ENCODE measurements at regions not wholly inside any gene's neighbourhood (a gene's known extent, or its start where the extent isn't known, plus 50 kb on each side); places are given as distances from the start of the nearest gene placed in this dataset.

GRCh38 chr2:609449-609848, 67.8 kb downstream of the TMEM18 start:
- Histone ChIP-seq H3K9me3 (ENCODE audit: control insufficient read depth, insufficient read depth, low read depth, low read length) (no peaks in the 10 kb centered on the region), H3K4me1 (ENCODE audit: control insufficient read depth, extremely low read depth, insufficient read depth, low read length) (no peaks in the 10 kb centered on the region), H3K79me2 (ENCODE audit: control insufficient read depth, insufficient read depth, low read length) (no peaks in the 10 kb centered on the region), H3K9ac (ENCODE audit: insufficient read depth, low read length) (no peak overlapping the region), H3K4me2 (ENCODE audit: extremely low read depth, insufficient read depth, low read length) (no peak overlapping the region), H3K27ac (ENCODE audit: insufficient read depth, low read length) (no peak overlapping the region), H3K4me3 (replicated peaks in 1 of 4; ENCODE audit: control extremely low read depth in 1 of 4, insufficient read depth in 1 of 4, low read depth in 3 of 4, low read length in 4 of 4) (no peak overlapping the region), H2AFZ (ENCODE audit: low read length) (no peak overlapping the region), H4K20me1 (ENCODE audit: control insufficient read depth, extremely low read depth, insufficient read depth, low read length) (no peaks in the 10 kb centered on the region), H3K27me3 (ENCODE audit: control insufficient read depth, insufficient read depth, low read length) (no peaks in the 10 kb centered on the region), H3K36me3 (ENCODE audit: control insufficient read depth, insufficient read depth, low read length) (no peaks in the 10 kb centered on the region)
- no peak for TF ChIP-seq CTCF (conservative IDR thresholded peaks at IDR 0.05 in 1 of 2, IDR thresholded peaks at IDR 0.05 in 1 of 2; ENCODE audit: low read depth in 1 of 2, low read length in 2 of 2)
- no peak for TF ChIP-seq EZH2 (IDR thresholded peaks at IDR 0.05; ENCODE audit: low read length, missing control alignments)
- DNase-seq (ENCODE audit: low read depth in 2 of 2): no peak

DNA sequence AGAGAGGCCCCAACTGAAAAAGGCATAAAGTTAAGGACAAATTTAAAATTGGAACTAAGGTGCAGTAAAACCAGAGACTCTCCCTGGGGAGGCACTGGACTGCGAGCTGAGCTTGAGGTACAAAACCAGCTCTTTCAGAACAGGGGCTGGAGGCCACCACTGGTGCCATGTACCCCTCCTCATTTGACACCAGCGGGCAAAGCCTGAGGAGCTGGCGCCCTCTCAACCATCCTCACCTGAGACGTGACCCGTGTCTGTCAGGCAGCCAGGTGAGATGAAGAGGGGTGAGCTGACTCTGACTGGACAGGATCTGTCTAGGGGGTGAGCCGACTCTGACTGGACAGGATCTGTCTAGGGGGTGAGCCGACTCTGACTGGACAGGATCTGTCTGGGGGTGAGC, 68.5 kb downstream of the TMEM18 start:
- no peak overlapping the region for H3K27ac ChIP-seq (ENCODE audit: insufficient read depth, low read length)
- DNase-seq (ENCODE audit: low read depth in 2 of 2): no peak
- no peaks in the 10 kb centered on the region for H3K79me2 ChIP-seq (ENCODE audit: control insufficient read depth, insufficient read depth, low read length)
- H3K4me3 ChIP-seq (replicated peaks in 1 of 4; ENCODE audit: control extremely low read depth in 1 of 4, insufficient read depth in 1 of 4, low read depth in 3 of 4, low read length in 4 of 4): no peak overlapping the region
- no peak overlapping the region for H3K4me2 ChIP-seq (ENCODE audit: extremely low read depth, insufficient read depth, low read length)
- no peak overlapping the region for H2AFZ ChIP-seq (ENCODE audit: low read length)
- no peak overlapping the region for H3K9ac ChIP-seq (ENCODE audit: insufficient read depth, low read length)
- no peaks in the 10 kb centered on the region for H3K4me1 ChIP-seq (ENCODE audit: control insufficient read depth, extremely low read depth, insufficient read depth, low read length)
- H3K9me3 ChIP-seq (ENCODE audit: control insufficient read depth, insufficient read depth, low read depth, low read length): no peaks in the 10 kb centered on the region
- H3K27me3 ChIP-seq (ENCODE audit: control insufficient read depth, insufficient read depth, low read length): no peaks in the 10 kb centered on the region
- H3K36me3 ChIP-seq (ENCODE audit: control insufficient read depth, insufficient read depth, low read length): no peaks in the 10 kb centered on the region
- TF ChIP-seq EZH2 (IDR thresholded peaks at IDR 0.05; ENCODE audit: low read length, missing control alignments): no peak
- TF ChIP-seq CTCF (conservative IDR thresholded peaks at IDR 0.05 in 1 of 2, IDR thresholded peaks at IDR 0.05 in 1 of 2; ENCODE audit: low read depth in 1 of 2, low read length in 2 of 2): no peak
- no peaks in the 10 kb centered on the region for H4K20me1 ChIP-seq (ENCODE audit: control insufficient read depth, extremely low read depth, insufficient read depth, low read length)

- Histone ChIP-seq H3K9me3 (ENCODE audit: control insufficient read depth, insufficient read depth, low read depth, low read length) (no peaks in the 10 kb centered on the region), H3K4me3 (replicated peaks in 1 of 4; ENCODE audit: control extremely low read depth in 1 of 4, insufficient read depth in 1 of 4, low read depth in 3 of 4, low read length in 4 of 4) (no peak overlapping the region), H3K27me3 (ENCODE audit: control insufficient read depth, insufficient read depth, low read length) (no peaks in the 10 kb centered on the region), H3K27ac (ENCODE audit: insufficient read depth, low read length) (no peak overlapping the region), H3K4me1 (ENCODE audit: control insufficient read depth, extremely low read depth, insufficient read depth, low read length) (no peaks in the 10 kb centered on the region), H3K9ac (ENCODE audit: insufficient read depth, low read length) (no peak overlapping the region), H3K4me2 (ENCODE audit: extremely low read depth, insufficient read depth, low read length) (no peak overlapping the region), H3K79me2 (ENCODE audit: control insufficient read depth, insufficient read depth, low read length) (no peaks in the 10 kb centered on the region), H3K36me3 (ENCODE audit: control insufficient read depth, insufficient read depth, low read length) (no peaks in the 10 kb centered on the region), H2AFZ (ENCODE audit: low read length) (no peak overlapping the region), H4K20me1 (ENCODE audit: control insufficient read depth, extremely low read depth, insufficient read depth, low read length) (no peaks in the 10 kb centered on the region)
- no peak for DNase-seq (ENCODE audit: low read depth in 2 of 2)
- no peak for TF ChIP-seq CTCF (conservative IDR thresholded peaks at IDR 0.05 in 1 of 2, IDR thresholded peaks at IDR 0.05 in 1 of 2; ENCODE audit: low read depth in 1 of 2, low read length in 2 of 2)
- TF ChIP-seq EZH2 (IDR thresholded peaks at IDR 0.05; ENCODE audit: low read length, missing control alignments): no peak
These were observed 68.9 kb downstream of the TMEM18 start for GRCh38 chr2:608297-608696.
